Lower leg skin (tissue), 3 donors: ENCODE measurements at regions not wholly inside any gene's neighbourhood (a gene's known extent, or its start where the extent isn't known, plus 50 kb on each side); places are given as distances from the start of the nearest gene placed in this dataset.

Source experiments
- CTCF ChIP-seq, 3 donors: fragments of 450-650 bp; IDR thresholded peaks; one replicate each; pipeline ENCODE4 v1.5.1; 2016; ENCODE audit warnings: antibody characterized with exemption in 3 of 3, mild to moderate bottlenecking in 3 of 3, moderate library complexity in 2 of 3
- POLR2A ChIP-seq, 2 donors: fragments of 450-650 bp; IDR thresholded peaks; one replicate each; pipeline ENCODE4 v1.6.1; 2016 to 2017; ENCODE audit warnings: antibody characterized with exemption in 2 of 2, mild to moderate bottlenecking in 1 of 2, moderate library complexity in 1 of 2

GRCh38 chr5:15373151-15373550 lies 126.8 kb upstream of the FBXL7 start:
- TF ChIP-seq CTCF (IDR thresholded peaks at IDR 0.05) (no peak), POLR2A (IDR thresholded peaks at IDR 0.05) (no peak)
